ENCODE measurements at regions not wholly inside any gene's neighbourhood (a gene's known extent, or its start where the extent isn't known, plus 50 kb on each side); places are given as distances from the start of the nearest gene placed in this dataset.
A peak's percentile ranks its signal among the peaks of the same experiment; 100 is the strongest.

GRCh38 chr13:50531917-50532899 is 311.3 kb downstream of the DLEU7 start:
- no peak for DNase-seq (ENCODE audit: extremely low read depth, low read depth)
- peak; percentile 37 for TF ChIP-seq CTCF (IDR thresholded peaks at IDR 0.05; ENCODE audit: low read depth, low read length, missing control alignments)

GRCh38 chr13:50535050-50535449 is 308.4 kb downstream of the DLEU7 start:
- no peak for DNase-seq (ENCODE audit: extremely low read depth, low read depth)
- TF ChIP-seq CTCF (IDR thresholded peaks at IDR 0.05; ENCODE audit: low read depth, low read length, missing control alignments): no peak
- no peak overlapping the region for H3K4me3 ChIP-seq (replicated peaks; ENCODE audit: low read depth, low read length)

More at GRCh38 chr13:50531917-50532899, 311.3 kb downstream of the DLEU7 start:
- H3K4me3 ChIP-seq (replicated peaks; ENCODE audit: low read depth, low read length): no peak overlapping the region

- DNase-seq (ENCODE audit: extremely low read depth, low read depth): no peak
- H3K4me3 ChIP-seq (replicated peaks; ENCODE audit: low read depth, low read length): no peak overlapping the region
- no peak for TF ChIP-seq CTCF (IDR thresholded peaks at IDR 0.05; ENCODE audit: low read depth, low read length, missing control alignments)
Observed at GRCh38 chr13:50537029-50537428, 306.5 kb downstream of the DLEU7 start.

GRCh38 chr13:50539791-50540530 is 303.5 kb downstream of the DLEU7 start:
- H3K4me3 ChIP-seq (replicated peaks; ENCODE audit: low read depth, low read length): no peak overlapping the region
- no peak for TF ChIP-seq CTCF (IDR thresholded peaks at IDR 0.05; ENCODE audit: low read depth, low read length, missing control alignments)
- DNase-seq (ENCODE audit: extremely low read depth, low read depth): no peak

- no peak for DNase-seq (ENCODE audit: extremely low read depth, low read depth)
- TF ChIP-seq CTCF (IDR thresholded peaks at IDR 0.05; ENCODE audit: low read depth, low read length, missing control alignments): no peak
- H3K4me3 ChIP-seq (replicated peaks; ENCODE audit: low read depth, low read length): no peak overlapping the region
Observed at GRCh38 chr13:50543141-50543540, 300.4 kb downstream of the DLEU7 start.

- TF ChIP-seq CTCF (IDR thresholded peaks at IDR 0.05; ENCODE audit: low read depth, low read length, missing control alignments): no peak
- H3K4me3 ChIP-seq (replicated peaks; ENCODE audit: low read depth, low read length): no peak overlapping the region
- DNase-seq (ENCODE audit: extremely low read depth, low read depth): no peak
Observed at GRCh38 chr13:50543782-50544181, 299.7 kb downstream of the DLEU7 start.
